Ovary (tissue), 3 donors: ENCODE measurements at regions not wholly inside any gene's neighbourhood (a gene's known extent, or its start where the extent isn't known, plus 50 kb on each side); places are given as distances from the start of the nearest gene placed in this dataset.

Source experiments
- POLR2A ChIP-seq: fragments of 450-650 bp; IDR thresholded peaks from one replicate; pipeline ENCODE4 v1.6.1; 2017; ENCODE audit warnings: antibody characterized with exemption, mild to moderate bottlenecking, moderate library complexity
- TF ChIP-seq, protein P1 (sequence below), 3 donors: fragments of 450-650 bp in 2 of 3; fragments of 200-600 bp in 1 of 3; IDR thresholded peaks; one replicate each; pipeline versions ENCODE4 v1.5.1 to v1.8.0; 2016 to 2022; ENCODE audit warnings: antibody characterized with exemption in 3 of 3, mild to moderate bottlenecking in 1 of 3
- donor health status: DM: no; HTN: no; CAD: no.

DNA sequence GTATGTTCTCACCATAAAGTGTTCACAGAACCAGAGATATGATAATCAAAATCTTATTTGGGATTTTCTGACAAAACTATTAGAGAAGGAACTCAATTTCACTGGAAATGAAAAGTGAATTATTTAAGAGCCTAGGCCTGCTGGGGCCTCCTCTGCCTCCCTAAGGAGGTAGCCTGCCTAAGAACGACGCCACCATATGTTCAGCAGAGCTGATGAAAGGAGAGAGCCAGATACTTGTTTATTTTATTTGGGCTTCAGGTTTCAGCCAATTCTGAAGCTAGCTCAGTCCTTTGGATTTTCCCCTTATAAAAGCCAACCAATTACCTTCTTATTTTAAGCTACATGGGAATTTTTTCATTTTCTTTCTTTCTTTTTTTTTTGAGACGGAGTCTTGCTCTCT lies 433.1 kb upstream of the MAP2 start:
- TF ChIP-seq, protein P1, sequence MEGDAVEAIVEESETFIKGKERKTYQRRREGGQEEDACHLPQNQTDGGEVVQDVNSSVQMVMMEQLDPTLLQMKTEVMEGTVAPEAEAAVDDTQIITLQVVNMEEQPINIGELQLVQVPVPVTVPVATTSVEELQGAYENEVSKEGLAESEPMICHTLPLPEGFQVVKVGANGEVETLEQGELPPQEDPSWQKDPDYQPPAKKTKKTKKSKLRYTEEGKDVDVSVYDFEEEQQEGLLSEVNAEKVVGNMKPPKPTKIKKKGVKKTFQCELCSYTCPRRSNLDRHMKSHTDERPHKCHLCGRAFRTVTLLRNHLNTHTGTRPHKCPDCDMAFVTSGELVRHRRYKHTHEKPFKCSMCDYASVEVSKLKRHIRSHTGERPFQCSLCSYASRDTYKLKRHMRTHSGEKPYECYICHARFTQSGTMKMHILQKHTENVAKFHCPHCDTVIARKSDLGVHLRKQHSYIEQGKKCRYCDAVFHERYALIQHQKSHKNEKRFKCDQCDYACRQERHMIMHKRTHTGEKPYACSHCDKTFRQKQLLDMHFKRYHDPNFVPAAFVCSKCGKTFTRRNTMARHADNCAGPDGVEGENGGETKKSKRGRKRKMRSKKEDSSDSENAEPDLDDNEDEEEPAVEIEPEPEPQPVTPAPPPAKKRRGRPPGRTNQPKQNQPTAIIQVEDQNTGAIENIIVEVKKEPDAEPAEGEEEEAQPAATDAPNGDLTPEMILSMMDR (IDR thresholded peaks at IDR 0.05) = no peak
- TF ChIP-seq POLR2A = no peak
